Activated naive CD8-positive, alpha-beta T cell treated with anti-CD3 and anti-CD28 coated beads, Interleukin-2, amount 10 ng/mL, durations not matched to agents 7 days and 5 days (primary cell): ENCODE measurements at regions not wholly inside any gene's neighbourhood (a gene's known extent, or its start where the extent isn't known, plus 50 kb on each side); places are given as distances from the start of the nearest gene placed in this dataset.
"Not testable (repeated sequence)": the region's sequence is repeated elsewhere in the genome, so short reads cannot be mapped to it uniquely, and the experiment has no call there.

Source experiments
- ATAC-seq: fragments of 150-1000 bp; cut with Tn5 transposase; one replicate; pipeline ENCODE4 v1.10.0; 2021; ENCODE audit warnings: low read depth, moderate library complexity
- POLR2A ChIA-PET: fragments of 350-600 bp; sonication (Branson Sonifier 250); formaldehyde crosslinking; loops from one replicate; lab custom pipeline; 2021; ENCODE audit warnings: antibody characterized with exemption; lab: Charles Lee
- DNase-seq: peaks from one replicate; pipeline ENCODE4 v3.0.0; 2021
- H3K27ac Mint-ChIP-seq: one replicate; pipeline ENCODE4 v1.8.0; 2022; ENCODE audit warnings: mild to moderate bottlenecking, mixed read lengths
- H3K27me3 Mint-ChIP-seq: one replicate; pipeline ENCODE4 v1.8.0; 2022; ENCODE audit warnings: mild to moderate bottlenecking, moderate library complexity, mixed read lengths
- H3K36me3 Mint-ChIP-seq: one replicate; pipeline ENCODE4 v1.8.0; 2021; ENCODE audit warnings: mild to moderate bottlenecking, mixed read lengths
- H3K4me1 Mint-ChIP-seq: one replicate; pipeline ENCODE4 v1.8.0; 2021; ENCODE audit warnings: mixed read lengths
- H3K4me3 Mint-ChIP-seq: one replicate; pipeline ENCODE4 v1.8.0; 2022; ENCODE audit warnings: mild to moderate bottlenecking, moderate library complexity, mixed read lengths
- H3K9me3 Mint-ChIP-seq: one replicate; pipeline ENCODE4 v1.8.0; 2021; ENCODE audit warnings: mixed read lengths

DNA sequence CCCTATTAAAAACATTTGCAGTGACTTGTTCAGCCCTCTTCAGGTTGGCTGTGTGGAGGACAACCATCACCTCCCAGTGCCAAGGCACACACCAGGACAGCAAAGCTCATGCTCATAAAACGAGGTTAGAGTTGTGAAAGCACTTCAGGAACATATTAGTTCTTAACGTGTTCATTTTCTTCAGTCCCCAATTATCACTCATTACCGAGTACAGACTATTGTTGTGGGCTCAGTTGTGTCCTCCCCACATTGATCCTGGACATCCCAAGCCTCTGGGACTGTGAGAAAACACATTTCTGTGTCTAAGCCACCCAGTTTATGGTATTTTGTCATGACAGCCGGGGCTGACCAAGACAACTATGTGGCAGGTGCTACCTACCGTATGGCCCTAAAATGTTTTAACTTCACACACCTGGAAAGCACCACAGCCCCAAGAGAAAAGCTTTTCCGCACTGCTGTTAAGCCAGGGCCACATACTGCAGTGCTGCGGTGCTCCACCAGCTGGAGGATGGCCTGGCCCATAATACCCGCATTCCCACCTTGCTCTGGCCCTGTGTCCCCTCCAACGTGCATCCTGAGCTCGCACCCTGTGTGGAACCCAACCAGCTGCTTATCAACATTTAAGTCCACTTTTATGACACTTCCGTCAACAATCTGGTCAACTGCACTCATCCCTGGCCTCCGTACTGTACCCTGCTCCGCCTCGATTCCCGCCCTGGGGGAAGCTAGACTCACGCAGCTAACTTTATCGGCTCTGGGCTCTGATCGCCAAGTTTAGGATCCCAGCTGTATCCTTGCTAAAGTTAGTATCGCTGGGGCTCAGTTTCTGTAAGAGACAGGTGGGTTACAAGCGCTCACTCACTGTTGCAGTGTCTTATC is 160.6 kb downstream of the KLRB1 start:
- POLR2A ChIA-PET, DNase-seq, H3K27me3 Mint-ChIP-seq, H3K9me3 Mint-ChIP-seq, H3K36me3 Mint-ChIP-seq: not testable (repeated sequence)
- H3K4me1 Mint-ChIP-seq, result peaks cover 19% of the 10 kb centered on the region
- peak overlapping the region; percentile 68 for H3K27ac Mint-ChIP-seq
- ATAC-seq, result peak; percentile 8
- H3K4me3 Mint-ChIP-seq, result peak overlapping the region; percentile 91

DNA sequence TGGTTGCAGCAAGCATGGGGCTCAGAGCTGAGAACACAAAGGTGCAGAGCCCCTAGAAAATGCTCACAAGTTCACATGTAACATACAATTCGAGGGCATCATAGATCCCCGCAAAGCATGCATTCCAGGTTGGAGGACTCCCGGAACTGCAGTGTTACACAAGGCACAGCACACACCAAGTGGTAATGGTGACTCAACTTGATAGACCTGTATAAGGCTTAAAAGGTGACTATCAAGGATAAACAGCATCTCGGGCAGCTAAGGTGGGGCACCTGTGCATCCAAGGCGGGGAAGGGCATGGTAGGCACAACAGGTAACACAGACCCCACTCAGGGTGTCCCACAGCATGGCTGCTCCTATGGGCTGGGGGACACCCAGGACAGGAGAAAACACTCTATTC is 167.3 kb downstream of the KLRB1 start:
- H3K9me3 Mint-ChIP-seq, ATAC-seq, H3K36me3 Mint-ChIP-seq, H3K27me3 Mint-ChIP-seq, H3K4me1 Mint-ChIP-seq, H3K4me3 Mint-ChIP-seq, DNase-seq, H3K27ac Mint-ChIP-seq, POLR2A ChIA-PET: not testable (repeated sequence)

- peak; percentile 89 for ATAC-seq
- H3K36me3 Mint-ChIP-seq, POLR2A ChIA-PET, H3K27ac Mint-ChIP-seq, H3K4me3 Mint-ChIP-seq, H3K9me3 Mint-ChIP-seq, H3K4me1 Mint-ChIP-seq, H3K27me3 Mint-ChIP-seq, DNase-seq: not testable (repeated sequence)
Observed at GRCh38 chr12:9435682-9436081, 172.0 kb downstream of the KLRB1 start.

GRCh38 chr12:9430385-9430784 is 177.3 kb downstream of the KLRB1 start:
- DNase-seq, H3K4me3 Mint-ChIP-seq, POLR2A ChIA-PET, H3K9me3 Mint-ChIP-seq, H3K36me3 Mint-ChIP-seq, H3K27me3 Mint-ChIP-seq, ATAC-seq, H3K27ac Mint-ChIP-seq, H3K4me1 Mint-ChIP-seq: not testable (repeated sequence)

DNA sequence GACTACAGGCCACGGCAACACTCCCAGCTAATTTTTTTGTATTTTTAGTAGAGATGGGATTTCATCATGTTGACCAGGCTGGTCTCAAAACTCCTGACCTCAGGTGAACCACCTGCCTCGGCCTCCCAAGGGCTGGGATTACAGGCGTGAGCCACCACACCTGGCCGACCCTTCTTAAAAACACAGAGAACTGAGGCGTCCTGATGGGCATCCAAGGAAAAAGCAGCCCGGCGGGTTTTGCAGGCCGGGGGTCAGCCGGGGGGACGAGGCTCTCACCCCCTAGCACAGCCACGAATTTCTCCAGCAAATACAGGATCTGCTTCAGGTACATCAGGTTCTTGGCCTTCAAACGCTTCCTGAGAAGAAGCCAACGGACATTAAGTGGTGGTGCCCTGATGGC is 178.9 kb downstream of the KLRB1 start:
- H3K4me3 Mint-ChIP-seq, POLR2A ChIA-PET, H3K9me3 Mint-ChIP-seq, H3K27me3 Mint-ChIP-seq, H3K27ac Mint-ChIP-seq, ATAC-seq, H3K4me1 Mint-ChIP-seq, H3K36me3 Mint-ChIP-seq, DNase-seq: not testable (repeated sequence)

DNA sequence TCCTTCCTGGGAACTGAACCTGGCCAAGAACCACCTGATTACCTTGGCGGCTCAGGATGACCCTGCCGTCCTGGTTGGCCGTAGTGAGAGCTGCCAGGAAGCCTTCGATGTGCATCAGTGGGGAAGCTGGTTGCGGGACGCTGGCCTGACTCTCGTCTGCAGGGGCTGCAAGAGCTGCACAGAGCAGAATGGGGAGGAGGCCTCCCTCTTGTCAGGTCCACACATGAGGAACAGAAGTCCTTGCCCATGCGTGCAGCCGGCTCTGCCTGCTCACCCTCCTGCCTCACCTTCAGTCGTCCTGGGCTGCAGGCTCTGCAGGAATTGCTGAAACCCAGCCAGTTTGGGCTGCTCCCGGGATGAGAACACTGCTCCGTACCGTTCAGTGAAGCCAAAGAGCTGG is 182.3 kb downstream of the KLRB1 start:
- H3K9me3 Mint-ChIP-seq, ATAC-seq, POLR2A ChIA-PET, H3K4me3 Mint-ChIP-seq, DNase-seq, H3K27ac Mint-ChIP-seq, H3K27me3 Mint-ChIP-seq, H3K36me3 Mint-ChIP-seq, H3K4me1 Mint-ChIP-seq: not testable (repeated sequence)

- H3K4me3 Mint-ChIP-seq, result not testable (repeated sequence)
Observed at GRCh38 chr12:9424175-9424740, 183.5 kb downstream of the KLRB1 start.

DNA sequence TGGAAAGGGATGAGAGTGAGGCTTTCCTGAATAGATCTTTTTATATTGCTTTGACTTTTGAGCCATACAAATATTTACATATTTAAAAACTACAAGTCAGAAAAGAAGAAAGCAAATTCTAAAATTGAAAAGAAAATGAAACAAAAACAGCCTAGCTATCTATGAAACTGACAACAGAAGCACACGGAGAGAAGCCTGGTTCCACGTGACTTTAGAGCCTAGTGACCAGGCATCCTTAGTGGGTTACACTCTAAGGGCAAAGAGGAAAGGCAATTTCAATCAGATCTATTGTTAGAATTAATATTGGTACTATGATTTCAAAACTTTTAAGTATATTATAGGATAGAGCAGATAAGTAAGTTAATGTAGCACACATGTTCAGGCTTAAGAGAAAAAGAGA is 185.0 kb downstream of the KLRB1 start:
- DNase-seq, ATAC-seq, H3K4me3 Mint-ChIP-seq, H3K36me3 Mint-ChIP-seq, H3K4me1 Mint-ChIP-seq, H3K27me3 Mint-ChIP-seq, POLR2A ChIA-PET, H3K9me3 Mint-ChIP-seq, H3K27ac Mint-ChIP-seq: not testable (repeated sequence)

More at GRCh38 chr12:9424175-9424740, 183.5 kb downstream of the KLRB1 start:
- DNase-seq, H3K27me3 Mint-ChIP-seq, POLR2A ChIA-PET, H3K4me1 Mint-ChIP-seq, H3K36me3 Mint-ChIP-seq, H3K27ac Mint-ChIP-seq, H3K9me3 Mint-ChIP-seq, ATAC-seq: not testable (repeated sequence)

DNA sequence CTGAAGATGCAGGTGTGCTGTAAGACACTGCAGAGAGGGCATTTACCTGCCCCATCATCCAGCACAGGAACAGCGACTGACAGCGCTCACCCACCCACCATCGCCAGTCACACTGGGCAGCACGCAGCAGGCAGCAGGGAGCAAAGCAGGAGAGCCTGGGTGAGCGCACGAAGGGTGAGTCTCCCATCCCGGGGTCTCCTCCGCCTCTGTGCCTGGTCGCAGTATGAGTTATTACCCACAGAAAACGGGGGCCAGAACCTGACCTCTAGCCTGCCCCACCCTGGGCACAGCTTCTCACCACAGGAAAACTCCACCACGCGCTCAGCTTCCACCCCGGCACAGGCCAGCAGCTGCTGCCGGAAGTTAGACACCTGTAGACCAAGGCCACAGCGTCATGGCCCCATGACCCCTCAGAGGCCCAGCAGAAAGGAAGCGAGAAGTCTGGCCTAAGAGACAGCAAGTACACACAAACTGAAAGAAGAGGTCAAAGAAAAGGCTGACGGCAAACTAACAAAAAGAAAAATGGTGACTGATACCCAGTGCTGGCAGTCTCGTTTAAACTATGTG is 186.1 kb downstream of the KLRB1 start:
- H3K4me1 Mint-ChIP-seq, H3K36me3 Mint-ChIP-seq, H3K27me3 Mint-ChIP-seq, ATAC-seq, H3K4me3 Mint-ChIP-seq, POLR2A ChIA-PET, H3K27ac Mint-ChIP-seq, H3K9me3 Mint-ChIP-seq, DNase-seq: not testable (repeated sequence)

GRCh38 chr12:9420817-9421519 is 186.7 kb downstream of the KLRB1 start:
- H3K27me3 Mint-ChIP-seq, H3K4me3 Mint-ChIP-seq, H3K36me3 Mint-ChIP-seq, H3K27ac Mint-ChIP-seq, POLR2A ChIA-PET, ATAC-seq, DNase-seq, H3K9me3 Mint-ChIP-seq, H3K4me1 Mint-ChIP-seq: not testable (repeated sequence)

- POLR2A ChIA-PET, ATAC-seq, H3K4me1 Mint-ChIP-seq, DNase-seq, H3K36me3 Mint-ChIP-seq, H3K4me3 Mint-ChIP-seq, H3K27me3 Mint-ChIP-seq, H3K9me3 Mint-ChIP-seq, H3K27ac Mint-ChIP-seq: not testable (repeated sequence)
Observed at GRCh38 chr12:9418669-9419041, 189.1 kb downstream of the KLRB1 start.

- H3K36me3 Mint-ChIP-seq, H3K4me3 Mint-ChIP-seq, H3K9me3 Mint-ChIP-seq, H3K27me3 Mint-ChIP-seq, ATAC-seq, H3K27ac Mint-ChIP-seq, H3K4me1 Mint-ChIP-seq, DNase-seq, POLR2A ChIA-PET: not testable (repeated sequence)
Observed at GRCh38 chr12:9417947-9418668, 189.6 kb downstream of the KLRB1 start.

GRCh38 chr12:9417341-9417740 is 190.4 kb downstream of the KLRB1 start:
- H3K4me1 Mint-ChIP-seq, H3K27ac Mint-ChIP-seq, H3K4me3 Mint-ChIP-seq, H3K27me3 Mint-ChIP-seq, DNase-seq, ATAC-seq, H3K9me3 Mint-ChIP-seq, H3K36me3 Mint-ChIP-seq, POLR2A ChIA-PET: not testable (repeated sequence)
